ENCODE measurements at regions not wholly inside any gene's neighbourhood (a gene's known extent, or its start where the extent isn't known, plus 50 kb on each side); places are given as distances from the start of the nearest gene placed in this dataset.

DNA sequence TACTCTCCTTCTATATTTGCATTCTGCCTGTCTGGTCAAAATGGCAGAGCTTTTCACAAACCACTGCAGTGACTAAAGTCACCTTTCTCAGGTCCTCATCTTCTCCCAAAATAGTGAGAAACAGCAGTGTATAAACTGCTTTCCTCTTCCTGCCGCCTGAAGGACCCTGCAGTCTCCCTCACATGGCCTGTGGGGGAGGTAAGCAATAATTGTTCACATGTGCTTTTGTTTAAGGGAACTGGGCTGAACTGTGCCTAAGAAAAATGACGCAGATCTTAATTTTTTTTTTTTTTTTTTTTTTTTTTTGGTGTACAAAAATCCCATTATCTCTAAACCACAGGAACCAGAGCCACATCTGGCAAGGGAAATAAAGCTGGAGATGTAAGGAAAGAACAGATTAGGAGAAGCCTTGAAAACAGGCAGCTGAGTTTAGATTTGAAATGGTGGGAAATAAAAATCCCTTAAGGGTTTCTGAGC lies 131.7 kb upstream of the VLDLR start:
- DNase-seq = peak; percentile 44 to 59
- H3K27me3 ChIP-seq = no peaks in the 10 kb centered on the region
- H3K27ac ChIP-seq = peak overlapping the region; percentile 47 to 68
- TF ChIP-seq POLR2A (IDR thresholded peaks at IDR 0.05) = no peak
- TF ChIP-seq CTCF (IDR thresholded peaks at IDR 0.05) = no peak
- no peaks in the 10 kb centered on the region for H3K36me3 ChIP-seq
- H3K4me1 ChIP-seq = peaks cover 0 to 13% of the 10 kb centered on the region in 2 donors
- no peaks in the 10 kb centered on the region for H3K9me3 ChIP-seq
- H3K4me3 ChIP-seq = no peak overlapping the region
- intact Hi-C loops (cut with DNase I; ENCODE audit: low total_unique reads) = no loop called here

DNA sequence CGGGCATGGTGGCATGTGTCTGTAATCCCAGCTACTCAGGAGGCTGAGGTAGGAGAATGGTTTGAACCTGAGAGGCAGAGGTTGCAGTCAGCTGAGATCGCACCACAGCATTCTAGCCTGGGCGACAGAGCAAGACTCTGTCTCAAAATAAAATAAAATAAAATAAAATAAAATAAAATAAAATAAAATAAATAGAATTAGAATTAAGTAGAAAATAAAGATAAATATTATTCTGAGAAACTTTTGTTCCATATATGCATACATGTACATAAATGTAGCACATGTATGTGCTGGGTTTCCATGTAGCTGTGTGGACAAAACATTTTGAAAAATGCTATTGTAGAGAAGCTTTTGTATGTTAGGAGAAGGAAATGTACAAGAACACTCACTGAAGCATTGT lies 129.4 kb upstream of the VLDLR start:
- H3K36me3 ChIP-seq = no peaks in the 10 kb centered on the region
- intact Hi-C loops (cut with DNase I; ENCODE audit: low total_unique reads) = no loop called here
- peak overlapping the region in 1 of 2 donors; percentile 68 for H3K27ac ChIP-seq
- peaks cover 0 to 13% of the 10 kb centered on the region in 2 donors for H3K4me1 ChIP-seq
- no peaks in the 10 kb centered on the region for H3K27me3 ChIP-seq
- H3K9me3 ChIP-seq = no peaks in the 10 kb centered on the region
- H3K4me3 ChIP-seq = no peak overlapping the region
- TF ChIP-seq CTCF (IDR thresholded peaks at IDR 0.05) (no peak), POLR2A (IDR thresholded peaks at IDR 0.05) (no peak)
- DNase-seq = no peak

GRCh38 chr9:2493109-2493508 lies 128.5 kb upstream of the VLDLR start:
- intact Hi-C loops (cut with DNase I; ENCODE audit: low total_unique reads) = no loop called here
- H3K27me3 ChIP-seq = no peaks in the 10 kb centered on the region
- no peak for TF ChIP-seq CTCF (IDR thresholded peaks at IDR 0.05)
- no peak for TF ChIP-seq POLR2A (IDR thresholded peaks at IDR 0.05)
- no peaks in the 10 kb centered on the region for H3K36me3 ChIP-seq
- H3K4me3 ChIP-seq = no peak overlapping the region
- peak; percentile 61 to 82 for DNase-seq
- H3K27ac ChIP-seq = peak overlapping the region; percentile 31 to 70
- no peaks in the 10 kb centered on the region for H3K9me3 ChIP-seq
- peaks cover 0 to 13% of the 10 kb centered on the region in 2 donors for H3K4me1 ChIP-seq

DNA sequence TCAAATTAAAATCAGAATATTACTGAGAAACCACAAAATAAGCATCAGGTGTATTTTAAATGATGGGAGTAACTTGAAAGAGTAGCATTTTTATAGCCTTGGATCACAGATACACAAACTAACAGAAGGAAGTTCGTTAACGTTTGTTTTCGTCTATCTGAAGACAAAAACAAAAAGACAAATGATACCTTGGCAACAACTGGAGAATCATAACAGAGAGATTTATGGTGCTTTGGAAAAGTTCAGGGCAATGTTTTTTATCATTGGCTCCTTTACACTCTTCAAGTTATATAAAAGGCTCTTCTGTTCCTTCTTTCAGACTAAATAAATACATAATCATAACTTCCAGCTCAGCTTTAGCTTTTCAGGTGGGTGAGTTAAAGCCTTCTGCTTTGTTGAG lies 128.1 kb upstream of the VLDLR start:
- Histone ChIP-seq H3K27ac (peak overlapping the region; percentile 31 to 70), H3K27me3 (no peaks in the 10 kb centered on the region), H3K4me3 (no peak overlapping the region), H3K4me1 (peaks cover 0 to 13% of the 10 kb centered on the region in 2 donors), H3K36me3 (no peaks in the 10 kb centered on the region), H3K9me3 (no peaks in the 10 kb centered on the region)
- TF ChIP-seq POLR2A (IDR thresholded peaks at IDR 0.05) = no peak
- no peak for TF ChIP-seq CTCF (IDR thresholded peaks at IDR 0.05)
- intact Hi-C loops (cut with DNase I; ENCODE audit: low total_unique reads) = no loop called here
- DNase-seq = no peak

- peaks cover 0 to 13% of the 10 kb centered on the region in 2 donors for H3K4me1 ChIP-seq
- no peak for TF ChIP-seq POLR2A (IDR thresholded peaks at IDR 0.05)
- no peak for TF ChIP-seq CTCF (IDR thresholded peaks at IDR 0.05)
- no peaks in the 10 kb centered on the region for H3K27me3 ChIP-seq
- intact Hi-C loops (cut with DNase I; ENCODE audit: low total_unique reads) = no loop called here
- H3K4me3 ChIP-seq = no peak overlapping the region
- H3K9me3 ChIP-seq = no peaks in the 10 kb centered on the region
- H3K36me3 ChIP-seq = no peaks in the 10 kb centered on the region
- peak overlapping the region; percentile 31 to 70 for H3K27ac ChIP-seq
- no peak for DNase-seq
Observed at GRCh38 chr9:2494562-2494961, 127.0 kb upstream of the VLDLR start.
